ENCODE measurements at regions not wholly inside any gene's neighbourhood (a gene's known extent, or its start where the extent isn't known, plus 50 kb on each side); places are given as distances from the start of the nearest gene placed in this dataset.

GRCh38 chr13:60790620-60791019, 393.6 kb downstream of the TDRD3 start:
- DNase-seq (ENCODE audit: low spot score): no peak
- no peak for FAIRE-seq

DNA sequence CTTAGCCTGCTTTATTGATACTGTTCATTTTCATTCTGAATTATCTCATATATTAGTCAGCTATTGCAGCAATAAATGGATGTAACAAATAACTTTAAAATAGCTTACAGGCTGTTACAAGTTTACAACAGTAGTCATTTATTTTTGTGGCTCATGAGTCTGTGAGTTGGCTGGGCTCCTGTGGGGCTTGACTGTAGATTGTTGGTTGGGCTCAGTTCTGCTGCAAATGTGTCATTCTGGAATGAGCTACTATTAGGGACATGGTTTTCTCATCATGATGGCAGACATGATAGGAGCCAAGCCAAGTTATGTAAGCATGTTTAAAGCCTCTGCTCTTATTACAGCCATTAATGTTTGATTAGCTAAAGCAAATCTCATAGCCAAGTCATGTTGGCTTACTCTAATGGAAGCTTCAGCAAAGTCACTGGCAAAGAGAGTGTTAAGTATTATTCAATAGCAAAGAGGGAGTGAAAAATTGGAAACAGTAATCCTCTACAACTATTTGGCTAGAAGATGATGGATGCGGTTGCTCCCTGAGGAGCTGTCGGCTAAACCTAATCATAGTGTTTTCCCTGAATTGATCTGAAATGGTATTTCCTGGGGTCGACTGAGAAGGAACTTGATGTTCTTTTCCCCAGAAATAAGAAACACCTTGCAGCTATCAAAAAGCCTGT, 391.3 kb downstream of the TDRD3 start:
- DNase-seq (ENCODE audit: low spot score): no peak
- no peak for FAIRE-seq

GRCh38 chr13:60787083-60787482, 390.1 kb downstream of the TDRD3 start:
- DNase-seq (ENCODE audit: low spot score) (no peak), FAIRE-seq (no peak)

GRCh38 chr13:60772726-60773125, 375.7 kb downstream of the TDRD3 start:
- DNase-seq (ENCODE audit: low spot score) (no peak), FAIRE-seq (no peak)

GRCh38 chr13:60765700-60766411, 368.8 kb downstream of the TDRD3 start:
- FAIRE-seq (no peak), DNase-seq (ENCODE audit: low spot score) (no peak)

DNA sequence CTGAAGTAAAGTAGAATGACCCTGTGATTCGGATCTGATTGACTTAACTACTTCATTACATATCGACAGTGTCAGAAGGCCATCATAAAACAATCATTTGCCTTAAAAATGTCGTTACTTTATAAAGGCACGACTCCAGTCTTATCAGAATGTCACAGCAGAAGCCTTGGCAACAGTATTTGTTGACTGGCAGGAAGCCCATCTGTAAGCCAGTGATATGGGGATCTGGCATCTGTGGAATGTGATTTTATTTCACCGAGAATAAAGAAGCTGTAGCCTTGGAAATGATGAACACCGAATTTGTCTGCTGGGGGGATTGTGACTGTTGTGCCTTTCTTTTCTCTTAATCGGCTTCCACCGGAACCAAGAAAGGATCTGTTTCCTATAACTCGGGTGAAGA, 362.5 kb downstream of the TDRD3 start:
- DNase-seq (ENCODE audit: low spot score) (peak; percentile 18), FAIRE-seq (no peak)

GRCh38 chr13:60758637-60759036, 361.6 kb downstream of the TDRD3 start:
- no peak for FAIRE-seq
- no peak for DNase-seq (ENCODE audit: low spot score)

GRCh38 chr13:60757501-60758215, 360.6 kb downstream of the TDRD3 start:
- no peak for FAIRE-seq
- DNase-seq (ENCODE audit: low spot score): no peak

DNA sequence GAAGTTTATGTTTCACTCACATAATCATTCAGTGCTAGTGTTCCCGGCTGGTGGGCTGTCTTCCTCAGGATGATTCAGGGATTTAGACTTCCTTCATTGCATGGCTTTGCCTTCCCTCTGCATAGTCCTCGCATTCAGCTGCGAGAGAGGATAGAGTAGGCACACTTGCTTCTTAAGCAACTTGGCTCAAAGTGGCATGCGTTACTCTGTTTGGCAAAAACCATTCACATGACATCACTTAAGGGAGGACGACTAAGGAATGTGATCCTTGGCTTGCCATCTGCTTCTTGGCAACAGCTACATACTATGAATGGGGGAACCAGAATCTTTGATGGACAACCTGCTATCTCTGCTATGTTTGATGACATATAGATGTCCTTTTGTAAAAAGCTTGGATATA, 359.3 kb downstream of the TDRD3 start:
- DNase-seq (ENCODE audit: low spot score): no peak
- no peak for FAIRE-seq

- DNase-seq (ENCODE audit: low spot score) (no peak), FAIRE-seq (no peak)
Observed at GRCh38 chr13:60755380-60756163, 358.6 kb downstream of the TDRD3 start.

- DNase-seq (ENCODE audit: low spot score): no peak
- FAIRE-seq: no peak
Observed at GRCh38 chr13:60754211-60755090, 357.4 kb downstream of the TDRD3 start.

- no peak for DNase-seq (ENCODE audit: low spot score)
- no peak for FAIRE-seq
Observed at GRCh38 chr13:60753641-60754040, 356.6 kb downstream of the TDRD3 start.

- DNase-seq (ENCODE audit: low spot score) (no peak), FAIRE-seq (no peak)
Observed at GRCh38 chr13:60745343-60745742, 348.3 kb downstream of the TDRD3 start.

DNA sequence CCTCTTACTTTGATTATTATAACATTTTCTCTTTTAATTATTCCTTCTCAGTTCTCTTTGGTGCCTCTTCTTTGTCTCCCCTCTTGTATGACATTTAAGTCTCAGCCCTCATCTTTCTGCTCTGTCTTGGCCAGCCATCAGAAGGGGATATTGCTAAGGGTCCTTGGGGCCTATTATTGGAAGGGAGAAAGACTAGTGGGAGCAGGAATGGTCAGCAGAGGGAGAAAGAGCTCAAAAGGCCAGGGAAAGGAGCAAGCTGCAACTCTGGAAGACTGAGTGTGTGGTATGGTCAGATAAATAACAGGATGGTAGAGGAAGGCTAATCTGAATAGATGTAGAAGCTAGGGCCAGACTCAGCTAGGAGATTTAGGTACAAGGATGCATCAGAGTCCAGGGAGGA, 336.9 kb downstream of the TDRD3 start:
- no peak for FAIRE-seq

GRCh38 chr13:60727140-60727539, 330.1 kb downstream of the TDRD3 start:
- FAIRE-seq (no peak), DNase-seq (ENCODE audit: low spot score) (no peak)

More for the DNA sequence above, 336.9 kb downstream of the TDRD3 start:
- no peak for DNase-seq (ENCODE audit: low spot score)

- DNase-seq (ENCODE audit: low spot score): no peak
Observed at GRCh38 chr13:60721063-60721462, 324.0 kb downstream of the TDRD3 start.

GRCh38 chr13:60720590-60720989, 323.6 kb downstream of the TDRD3 start:
- no peak for DNase-seq (ENCODE audit: low spot score)
- FAIRE-seq: no peak

More at GRCh38 chr13:60721063-60721462, 324.0 kb downstream of the TDRD3 start:
- no peak for FAIRE-seq

DNA sequence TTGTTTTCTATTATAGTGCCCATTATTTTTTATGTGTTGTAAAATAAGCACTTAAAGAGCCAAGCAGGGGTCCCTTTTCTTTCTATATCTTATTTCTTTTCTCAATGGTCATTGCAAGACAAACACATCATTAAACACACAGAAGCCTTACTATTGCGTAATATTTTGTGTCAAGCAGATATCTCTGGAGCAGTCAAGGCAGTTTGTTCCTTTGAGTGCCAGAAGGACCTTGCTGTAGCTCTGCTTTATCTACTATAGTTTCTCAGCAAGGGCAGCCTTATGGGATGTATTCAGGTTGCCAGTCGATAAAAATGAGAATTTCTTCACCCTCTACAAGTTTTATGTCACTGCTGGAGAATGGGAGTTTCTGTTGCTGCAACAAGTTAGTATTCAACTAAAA, 319.3 kb downstream of the TDRD3 start:
- no peak for FAIRE-seq
- no peak for DNase-seq (ENCODE audit: low spot score)

DNA sequence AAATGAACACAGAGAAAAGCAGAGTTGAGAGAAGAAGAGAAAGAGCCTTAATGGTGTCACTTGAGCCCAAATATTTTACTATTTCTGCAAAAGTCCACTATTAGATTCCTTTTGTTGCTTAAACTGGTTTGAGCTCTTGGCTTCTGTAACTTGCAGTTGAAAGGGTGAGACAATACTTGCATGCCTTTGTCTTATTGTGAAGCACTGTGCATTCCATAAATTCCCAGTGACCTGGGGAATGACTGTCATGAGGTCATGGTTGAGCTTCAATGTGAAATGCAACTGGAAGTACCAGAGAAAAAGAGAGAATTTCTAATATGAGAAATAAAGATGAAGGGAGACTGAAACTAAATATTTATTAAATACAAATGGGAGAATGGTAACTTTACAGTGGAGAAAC, 310.9 kb downstream of the TDRD3 start:
- FAIRE-seq (no peak), DNase-seq (ENCODE audit: low spot score) (no peak)

- no peak for DNase-seq (ENCODE audit: low spot score)
- FAIRE-seq: no peak
Observed at GRCh38 chr13:60701895-60702294, 304.9 kb downstream of the TDRD3 start.

GRCh38 chr13:60700994-60701393, 304.0 kb downstream of the TDRD3 start:
- FAIRE-seq (no peak), DNase-seq (ENCODE audit: low spot score) (no peak)
